ENCODE measurements at regions not wholly inside any gene's neighbourhood (a gene's known extent, or its start where the extent isn't known, plus 50 kb on each side); places are given as distances from the start of the nearest gene placed in this dataset.

DNA sequence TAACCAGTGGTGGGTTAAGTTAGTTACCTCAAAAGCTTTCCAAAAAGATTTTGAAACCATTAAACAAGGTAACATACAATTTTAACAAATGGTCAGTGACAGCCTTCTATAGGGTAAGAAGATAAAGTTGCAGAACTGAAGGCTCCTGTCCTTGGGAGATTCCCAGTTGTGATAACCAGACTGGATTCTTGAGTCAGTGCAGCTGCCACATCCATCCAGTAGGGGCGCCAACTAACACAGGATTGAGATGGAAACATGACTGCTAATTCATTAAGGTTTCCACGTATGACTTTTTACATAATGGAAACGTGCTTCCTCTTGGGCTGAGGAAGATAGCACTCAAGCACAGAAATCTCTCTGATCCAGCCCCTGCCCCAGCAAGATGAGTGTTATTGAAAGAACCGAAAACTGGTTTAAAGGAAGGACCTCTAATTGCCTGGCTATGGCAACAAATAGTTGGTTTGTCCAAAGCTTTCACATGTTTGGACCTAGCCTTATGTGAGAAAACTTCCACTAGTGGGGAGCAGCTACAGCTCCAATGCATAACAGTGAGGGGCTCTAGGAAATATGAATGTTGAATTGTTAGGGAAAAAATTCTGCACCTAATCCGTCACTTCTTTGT, 269.8 kb upstream of the MYOCD start:
- Histone ChIP-seq H3K27ac (ENCODE audit: low read depth, low read length) (no peak overlapping the region), H3K27me3 (ENCODE audit: control insufficient read depth, insufficient read depth, low read length) (no peaks in the 10 kb centered on the region), H3K9ac (ENCODE audit: low read length) (no peak overlapping the region), H3K36me3 (ENCODE audit: control insufficient read depth, insufficient read depth, low read length) (no peaks in the 10 kb centered on the region), H3K4me1 (ENCODE audit: control insufficient read depth, insufficient read depth, low read length) (no peaks in the 10 kb centered on the region), H3K4me3 (ENCODE audit: low read length) (no peak overlapping the region)

DNA sequence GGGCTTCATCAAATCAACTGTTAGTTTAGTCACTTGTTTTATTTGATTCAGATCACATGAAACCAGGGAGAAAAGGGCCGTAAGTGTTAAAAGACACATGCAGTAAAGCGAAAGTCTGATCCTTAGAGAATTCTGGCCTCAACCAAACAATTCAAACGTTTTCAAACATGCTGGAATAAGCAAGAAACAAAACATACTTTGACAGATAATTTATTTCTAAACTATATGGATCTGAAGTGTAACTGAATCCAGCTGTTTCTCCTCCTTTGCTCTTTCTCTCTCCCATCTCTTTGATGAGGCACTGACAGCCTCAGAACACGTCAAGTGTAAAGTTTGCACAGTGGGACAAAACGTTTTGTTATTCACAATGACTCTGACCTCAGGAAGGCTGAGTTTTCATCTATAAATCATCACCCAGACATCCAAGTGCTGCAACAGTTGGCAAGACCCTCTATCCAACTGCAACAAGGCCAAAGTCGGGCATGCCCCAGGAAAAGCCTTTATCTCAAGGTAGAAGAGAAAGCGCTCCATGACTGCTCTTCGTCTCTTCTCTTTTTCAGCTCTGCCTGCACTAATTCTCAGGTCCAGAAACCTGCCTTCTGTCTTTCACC, 267.1 kb upstream of the MYOCD start:
- Histone ChIP-seq H3K4me3 (ENCODE audit: low read length) (no peak overlapping the region), H3K4me1 (ENCODE audit: control insufficient read depth, insufficient read depth, low read length) (no peaks in the 10 kb centered on the region), H3K27me3 (ENCODE audit: control insufficient read depth, insufficient read depth, low read length) (no peaks in the 10 kb centered on the region), H3K27ac (ENCODE audit: low read depth, low read length) (peak overlapping the region; percentile 48), H3K36me3 (ENCODE audit: control insufficient read depth, insufficient read depth, low read length) (no peaks in the 10 kb centered on the region), H3K9ac (ENCODE audit: low read length) (no peak overlapping the region)

DNA sequence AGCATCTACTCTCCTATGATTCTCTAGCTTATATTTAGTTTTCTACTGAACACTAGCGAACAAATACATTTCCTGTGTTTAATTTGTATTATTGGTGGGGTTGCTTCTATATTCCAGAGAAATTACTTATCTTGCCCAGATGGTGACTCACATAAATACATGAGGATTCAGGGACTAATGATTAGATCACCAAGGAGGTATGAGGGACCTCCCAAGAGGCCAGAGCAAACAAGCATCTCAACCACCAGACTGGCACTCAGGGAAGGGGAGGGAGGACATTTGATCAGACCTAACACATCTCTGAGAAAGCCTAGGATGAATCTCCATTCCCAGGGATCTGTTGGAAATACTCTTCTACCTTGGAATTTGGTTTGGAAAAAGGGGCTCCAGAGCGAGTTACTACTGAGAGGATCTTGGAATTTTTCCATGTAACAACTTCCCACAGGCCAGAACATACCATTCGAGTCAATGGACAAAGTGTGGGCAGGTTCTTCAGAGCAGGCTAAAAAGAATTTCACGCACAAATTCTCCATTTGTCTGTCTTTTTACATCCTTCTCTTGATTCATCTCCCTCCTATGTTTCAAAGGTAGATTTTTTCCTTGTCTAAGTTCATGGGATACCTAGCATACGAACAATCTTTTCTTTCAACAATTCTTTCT, 262.6 kb upstream of the MYOCD start:
- Histone ChIP-seq H3K4me3 (ENCODE audit: low read length) (no peak overlapping the region), H3K9ac (ENCODE audit: low read length) (no peak overlapping the region), H3K4me1 (ENCODE audit: control insufficient read depth, insufficient read depth, low read length) (peaks cover 17% of the 10 kb centered on the region), H3K27ac (ENCODE audit: low read depth, low read length) (no peak overlapping the region), H3K36me3 (ENCODE audit: control insufficient read depth, insufficient read depth, low read length) (no peaks in the 10 kb centered on the region), H3K27me3 (ENCODE audit: control insufficient read depth, insufficient read depth, low read length) (no peaks in the 10 kb centered on the region)

DNA sequence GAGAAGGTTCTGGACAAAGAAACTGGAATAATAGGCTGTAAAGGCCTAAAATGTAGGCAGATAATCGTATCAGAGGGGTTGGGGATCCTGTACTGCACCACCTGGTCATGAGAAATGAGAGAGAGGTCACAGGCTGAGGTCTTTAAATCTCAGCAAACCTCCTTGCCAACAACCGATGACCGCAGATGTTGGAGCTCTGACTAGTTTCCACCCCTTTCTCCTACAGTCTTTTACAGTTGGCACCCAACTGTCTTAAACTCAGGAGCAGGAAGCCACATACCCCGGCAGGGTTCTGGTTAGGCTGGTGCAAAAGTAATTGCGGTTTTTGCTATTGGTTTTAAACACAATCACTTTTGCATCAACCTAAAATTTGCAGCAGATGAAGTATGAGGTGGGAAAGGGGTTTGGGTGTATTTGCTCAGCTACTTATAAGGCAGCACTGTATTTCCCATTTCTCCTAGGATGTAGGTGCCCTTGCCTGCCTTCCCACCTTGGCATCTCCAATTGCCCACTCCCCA, 261.8 kb upstream of the MYOCD start:
- Histone ChIP-seq H3K4me1 (ENCODE audit: control insufficient read depth, insufficient read depth, low read length) (peaks cover 17% of the 10 kb centered on the region), H3K9ac (ENCODE audit: low read length) (no peak overlapping the region), H3K27ac (ENCODE audit: low read depth, low read length) (no peak overlapping the region), H3K36me3 (ENCODE audit: control insufficient read depth, insufficient read depth, low read length) (no peaks in the 10 kb centered on the region), H3K27me3 (ENCODE audit: control insufficient read depth, insufficient read depth, low read length) (no peaks in the 10 kb centered on the region), H3K4me3 (ENCODE audit: low read length) (no peak overlapping the region)

DNA sequence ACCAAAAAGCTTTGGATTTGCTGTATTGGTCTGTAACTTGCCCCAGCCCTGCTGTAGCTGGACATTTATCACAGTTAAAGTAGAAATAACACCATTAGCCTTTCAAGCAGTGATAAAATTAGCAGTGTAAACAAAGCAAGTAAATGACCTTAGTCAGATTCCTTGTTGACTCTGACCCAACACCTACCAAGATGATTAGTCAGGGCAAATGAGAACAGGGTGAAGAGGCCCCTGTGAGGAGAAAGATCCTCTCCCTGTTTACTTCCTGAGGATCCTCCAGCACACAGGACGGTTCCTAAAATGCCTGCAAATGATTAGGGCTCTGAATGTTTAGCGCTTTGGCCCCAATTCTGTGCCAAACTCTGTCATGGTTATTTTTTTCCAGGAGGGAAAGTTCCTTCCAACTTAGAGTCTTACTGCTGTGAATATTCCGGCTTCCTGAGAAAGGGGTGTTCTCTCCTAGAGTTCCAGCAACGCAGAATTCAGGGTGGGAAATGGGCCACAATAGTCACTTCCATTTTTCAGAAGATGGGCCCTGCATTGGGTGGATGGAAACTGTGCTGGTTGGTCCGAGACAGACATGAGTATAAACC, 259.0 kb upstream of the MYOCD start:
- H3K27ac ChIP-seq (ENCODE audit: low read depth, low read length), result peak overlapping the region; percentile 82
- H3K36me3 ChIP-seq (ENCODE audit: control insufficient read depth, insufficient read depth, low read length), result no peaks in the 10 kb centered on the region
- H3K4me3 ChIP-seq (ENCODE audit: low read length), result no peak overlapping the region

DNA sequence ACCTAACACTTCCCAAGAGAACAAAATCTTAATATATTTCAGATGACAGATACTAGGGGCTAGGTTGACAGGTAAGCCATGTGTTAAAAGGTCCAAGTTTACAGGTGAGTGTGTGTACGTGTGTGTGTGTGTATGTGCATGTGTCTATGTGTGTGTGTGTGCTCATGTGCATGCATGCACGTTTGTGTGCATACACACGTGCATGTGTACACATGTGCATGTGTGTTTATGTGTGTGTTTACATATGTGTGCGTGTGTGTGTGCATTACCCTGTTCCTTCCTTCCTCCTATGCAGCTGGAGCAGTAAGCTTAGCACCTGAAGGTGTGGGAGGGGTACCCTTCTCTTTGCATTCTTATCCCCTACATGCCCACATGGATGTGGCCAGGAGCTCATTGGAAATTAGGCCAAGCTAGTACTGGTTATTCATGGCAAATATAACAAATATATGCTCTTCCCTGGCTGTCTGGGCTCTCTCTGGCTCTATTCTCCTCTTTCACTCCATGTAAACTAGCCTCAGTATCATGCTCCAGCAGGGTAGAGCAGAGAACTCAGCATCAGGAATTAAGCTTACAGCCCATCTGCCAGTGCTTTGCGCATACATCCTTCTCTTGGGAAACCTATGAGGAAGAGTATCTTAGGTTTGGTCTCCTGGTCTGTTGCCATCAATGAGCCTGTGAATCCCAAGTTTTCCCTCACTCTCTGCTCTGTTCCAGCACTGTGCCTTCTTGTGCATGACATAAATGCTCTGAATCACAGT, 258.0 kb upstream of the MYOCD start:
- no peaks in the 10 kb centered on the region for H3K27me3 ChIP-seq (ENCODE audit: control insufficient read depth, insufficient read depth, low read length)
- H3K4me1 ChIP-seq (ENCODE audit: control insufficient read depth, insufficient read depth, low read length), result peaks cover 23% of the 10 kb centered on the region
- H3K27ac ChIP-seq (ENCODE audit: low read depth, low read length), result peak overlapping the region; percentile 82
- no peak overlapping the region for H3K9ac ChIP-seq (ENCODE audit: low read length)
- H3K4me3 ChIP-seq (ENCODE audit: low read length), result no peak overlapping the region
- H3K36me3 ChIP-seq (ENCODE audit: control insufficient read depth, insufficient read depth, low read length), result no peaks in the 10 kb centered on the region

More for the DNA sequence above, 259.0 kb upstream of the MYOCD start:
- Histone ChIP-seq H3K27me3 (ENCODE audit: control insufficient read depth, insufficient read depth, low read length) (no peaks in the 10 kb centered on the region), H3K9ac (ENCODE audit: low read length) (no peak overlapping the region), H3K4me1 (ENCODE audit: control insufficient read depth, insufficient read depth, low read length) (peaks cover 23% of the 10 kb centered on the region)

DNA sequence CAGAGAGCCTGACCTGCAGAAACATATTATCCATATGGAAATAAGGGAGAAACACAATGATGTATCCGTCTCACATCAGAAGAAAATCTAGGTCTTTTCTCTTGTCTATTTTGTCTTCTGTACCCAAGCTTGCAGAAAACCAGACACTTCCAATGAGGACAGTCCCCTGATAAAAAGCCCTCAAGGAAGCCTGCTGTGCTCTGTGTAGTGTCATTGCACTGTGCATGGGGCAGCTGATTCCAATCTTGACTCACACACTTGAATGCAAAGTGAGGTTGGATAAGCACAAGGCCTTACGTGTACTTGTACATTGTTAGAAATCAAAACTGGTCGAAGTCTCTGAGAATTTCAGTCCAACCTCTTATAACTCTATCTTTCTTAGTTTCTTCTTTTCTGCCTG, 256.6 kb upstream of the MYOCD start:
- Histone ChIP-seq H3K36me3 (ENCODE audit: control insufficient read depth, insufficient read depth, low read length) (no peaks in the 10 kb centered on the region), H3K27ac (ENCODE audit: low read depth, low read length) (peak overlapping the region; percentile 82)

DNA sequence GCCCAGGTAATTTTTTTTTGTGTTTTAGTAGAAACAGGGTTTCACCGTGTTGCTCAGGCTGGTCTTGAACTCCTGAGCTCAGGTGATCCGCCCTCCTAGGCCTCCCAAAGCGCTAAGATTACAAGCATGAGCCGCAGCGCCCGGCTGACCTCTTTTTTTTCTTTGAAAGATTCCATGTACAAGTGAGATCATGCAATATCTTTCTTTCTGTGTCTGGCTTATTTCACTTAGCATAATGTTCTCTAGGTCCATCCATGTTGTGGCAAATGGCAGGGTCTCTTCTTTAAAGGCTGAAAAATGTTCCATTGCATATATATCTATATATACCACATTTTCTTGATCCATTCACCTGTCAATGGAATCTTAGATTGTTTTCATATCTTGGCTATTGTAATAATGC, 255.0 kb upstream of the MYOCD start:
- no peak overlapping the region for H3K9ac ChIP-seq (ENCODE audit: low read length)
- peak overlapping the region; percentile 74 for H3K27ac ChIP-seq (ENCODE audit: low read depth, low read length)
- no peaks in the 10 kb centered on the region for H3K27me3 ChIP-seq (ENCODE audit: control insufficient read depth, insufficient read depth, low read length)
- H3K4me1 ChIP-seq (ENCODE audit: control insufficient read depth, insufficient read depth, low read length), result peaks cover 40% of the 10 kb centered on the region
- no peaks in the 10 kb centered on the region for H3K36me3 ChIP-seq (ENCODE audit: control insufficient read depth, insufficient read depth, low read length)
- H3K4me3 ChIP-seq (ENCODE audit: low read length), result no peak overlapping the region

More for the DNA sequence above, 256.6 kb upstream of the MYOCD start:
- peaks cover 26% of the 10 kb centered on the region for H3K4me1 ChIP-seq (ENCODE audit: control insufficient read depth, insufficient read depth, low read length)
- H3K27me3 ChIP-seq (ENCODE audit: control insufficient read depth, insufficient read depth, low read length), result no peaks in the 10 kb centered on the region
- H3K4me3 ChIP-seq (ENCODE audit: low read length), result no peak overlapping the region
- no peak overlapping the region for H3K9ac ChIP-seq (ENCODE audit: low read length)

DNA sequence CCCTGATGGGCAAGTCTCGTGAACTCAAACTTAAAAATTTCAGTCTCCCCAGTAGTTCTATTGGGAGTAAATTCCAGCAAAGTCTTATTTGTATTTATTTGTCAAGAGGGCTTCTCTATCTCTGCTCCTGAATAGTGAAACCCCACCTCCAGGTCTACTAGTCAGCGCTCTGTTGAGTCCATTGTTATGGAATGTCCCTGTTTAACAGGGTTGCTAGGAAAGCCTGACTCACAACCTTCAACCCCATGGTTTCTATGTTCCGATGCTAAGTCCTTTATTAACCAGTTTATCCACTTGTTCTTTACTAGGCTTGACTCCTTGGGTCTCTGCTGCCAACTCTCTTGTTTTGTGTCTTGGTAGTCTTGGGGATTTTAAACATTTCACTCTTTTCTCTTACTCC, 250.7 kb upstream of the MYOCD start:
- no peak overlapping the region for H3K9ac ChIP-seq (ENCODE audit: low read length)
- peaks cover 36% of the 10 kb centered on the region for H3K4me1 ChIP-seq (ENCODE audit: control insufficient read depth, insufficient read depth, low read length)
- H3K27me3 ChIP-seq (ENCODE audit: control insufficient read depth, insufficient read depth, low read length), result no peaks in the 10 kb centered on the region
- peak overlapping the region; percentile 89 for H3K27ac ChIP-seq (ENCODE audit: low read depth, low read length)
- no peaks in the 10 kb centered on the region for H3K36me3 ChIP-seq (ENCODE audit: control insufficient read depth, insufficient read depth, low read length)
- no peak overlapping the region for H3K4me3 ChIP-seq (ENCODE audit: low read length)

DNA sequence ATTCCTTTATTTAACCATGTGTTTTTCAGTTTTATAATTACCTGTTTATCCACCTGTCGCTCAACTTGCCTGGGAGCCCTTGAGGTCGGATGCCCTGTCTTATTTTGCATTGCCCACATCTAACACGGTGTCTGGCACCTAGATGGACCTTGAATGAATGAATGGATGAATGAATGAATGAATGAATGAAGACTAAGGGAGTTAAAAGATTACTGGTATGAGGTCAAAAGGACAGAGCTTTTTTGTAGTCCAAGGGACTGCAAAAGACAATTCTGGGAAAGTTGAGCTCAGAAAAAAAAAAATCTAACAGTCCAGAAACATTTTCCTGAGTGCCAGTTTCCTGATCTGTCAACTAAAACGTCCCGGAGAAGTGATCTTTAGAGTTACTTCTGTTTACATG, 244.6 kb upstream of the MYOCD start:
- no peak overlapping the region for H3K9ac ChIP-seq (ENCODE audit: low read length)
- no peak overlapping the region for H3K4me3 ChIP-seq (ENCODE audit: low read length)
- H3K27ac ChIP-seq (ENCODE audit: low read depth, low read length), result peak overlapping the region; percentile 85
- H3K27me3 ChIP-seq (ENCODE audit: control insufficient read depth, insufficient read depth, low read length), result no peaks in the 10 kb centered on the region
- H3K4me1 ChIP-seq (ENCODE audit: control insufficient read depth, insufficient read depth, low read length), result peaks cover 41% of the 10 kb centered on the region
- H3K36me3 ChIP-seq (ENCODE audit: control insufficient read depth, insufficient read depth, low read length), result no peaks in the 10 kb centered on the region

DNA sequence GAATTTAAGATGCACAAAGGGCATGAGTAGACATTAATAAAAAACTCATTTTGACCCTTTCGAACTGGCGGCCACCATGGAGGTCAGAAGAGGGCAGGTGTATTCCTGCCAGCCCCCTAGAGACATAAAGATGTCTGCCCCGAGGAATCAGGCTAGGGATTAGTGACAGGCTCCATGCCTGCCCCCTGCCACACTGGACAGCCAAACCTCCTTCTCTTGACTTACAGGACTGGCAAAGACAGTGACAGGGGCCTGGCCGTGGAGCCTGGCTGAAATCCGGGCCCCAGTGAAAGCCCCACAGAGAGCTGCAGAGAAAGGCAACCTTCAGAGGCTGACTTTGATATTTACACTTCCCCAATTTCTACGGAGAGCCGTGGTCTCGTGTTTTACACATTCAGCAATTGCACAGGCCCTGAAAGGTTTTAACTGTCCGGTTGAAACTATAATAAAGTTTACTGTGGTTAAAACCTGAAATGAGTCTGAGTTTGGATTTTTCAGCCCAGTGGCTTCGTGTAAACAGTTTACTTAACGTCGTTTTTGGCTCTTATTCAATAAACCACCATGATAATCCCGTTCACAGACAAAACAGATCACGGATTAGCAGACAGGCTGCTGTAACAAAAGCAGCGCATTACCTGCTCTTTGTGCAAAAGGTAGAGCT, 243.9 kb upstream of the MYOCD start:
- no peak overlapping the region for H3K4me3 ChIP-seq (ENCODE audit: low read length)
- no peak overlapping the region for H3K9ac ChIP-seq (ENCODE audit: low read length)
- peak overlapping the region; percentile 85 for H3K27ac ChIP-seq (ENCODE audit: low read depth, low read length)
- H3K4me1 ChIP-seq (ENCODE audit: control insufficient read depth, insufficient read depth, low read length), result peaks cover 40% of the 10 kb centered on the region
- no peaks in the 10 kb centered on the region for H3K36me3 ChIP-seq (ENCODE audit: control insufficient read depth, insufficient read depth, low read length)
- H3K27me3 ChIP-seq (ENCODE audit: control insufficient read depth, insufficient read depth, low read length), result no peaks in the 10 kb centered on the region
